ENCODE measurements at regions not wholly inside any gene's neighbourhood (a gene's known extent, or its start where the extent isn't known, plus 50 kb on each side); places are given as distances from the start of the nearest gene placed in this dataset.

- no peak for TF ChIP-seq CTCF (IDR thresholded peaks at IDR 0.05)
- no peak for TF ChIP-seq EP300 (IDR thresholded peaks at IDR 0.05)
Measured at GRCh38 chr11:112810951-112811350, 150.3 kb upstream of the NCAM1 start.

All from ovary (tissue), 3 donors.